Mucosa of stomach (tissue), 1 donor: ENCODE measurements at regions not wholly inside any gene's neighbourhood (a gene's known extent, or its start where the extent isn't known, plus 50 kb on each side); places are given as distances from the start of the nearest gene placed in this dataset.
"Not testable (repeated sequence)": the region's sequence is repeated elsewhere in the genome, so short reads cannot be mapped to it uniquely, and the experiment has no call there.

Experiments
- H3K27me3 ChIP-seq: one replicate; pipeline ENCODE4 v1.7.0; 2013; ENCODE audit warnings: mild to moderate bottlenecking, low read length; ENCODE audit not compliant: control insufficient read depth, insufficient read depth
- H3K36me3 ChIP-seq: one replicate; pipeline ENCODE4 v1.7.0; 2013; ENCODE audit warnings: low read length; ENCODE audit not compliant: control insufficient read depth, insufficient read depth
- H3K4me1 ChIP-seq: one replicate; pipeline ENCODE4 v1.7.0; 2013; ENCODE audit warnings: mild to moderate bottlenecking, low read length; ENCODE audit not compliant: control insufficient read depth, insufficient read depth
- H3K4me3 ChIP-seq: one replicate; pipeline ENCODE4 v1.7.0; 2013; ENCODE audit warnings: low read length
- H3K9ac ChIP-seq: one replicate; pipeline ENCODE4 v1.7.0; 2013; ENCODE audit warnings: mild to moderate bottlenecking, low read length, moderate library complexity
- H3K9me3 ChIP-seq: one replicate; pipeline ENCODE4 v1.7.0; 2013; ENCODE audit warnings: mild to moderate bottlenecking, low read length, moderate library complexity; ENCODE audit not compliant: control insufficient read depth
- donor health status: Pancreatic carcinoma.

DNA sequence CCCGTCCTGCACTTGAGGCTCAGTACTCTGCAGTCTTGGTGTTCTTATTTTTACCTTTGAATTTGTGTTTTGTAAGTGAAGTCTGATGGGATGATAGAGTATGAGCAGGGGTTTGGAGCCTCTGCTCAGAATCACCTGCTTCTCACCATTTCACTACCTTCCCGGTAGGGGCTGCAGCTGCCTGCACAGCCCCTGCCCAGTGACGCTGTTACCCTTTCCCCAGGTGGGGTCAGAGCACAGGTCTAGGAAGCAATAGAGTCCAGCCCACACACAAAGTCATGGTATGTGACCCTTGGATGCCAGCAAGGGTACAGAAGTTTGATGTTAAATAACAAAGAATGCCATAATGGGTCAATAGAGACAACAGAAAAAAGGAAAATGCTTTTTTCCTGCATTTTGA lies 101.8 kb upstream of the TCF21 start:
- H3K9me3 ChIP-seq, result no peaks in the 10 kb centered on the region
- H3K4me3 ChIP-seq, result no peak overlapping the region

DNA sequence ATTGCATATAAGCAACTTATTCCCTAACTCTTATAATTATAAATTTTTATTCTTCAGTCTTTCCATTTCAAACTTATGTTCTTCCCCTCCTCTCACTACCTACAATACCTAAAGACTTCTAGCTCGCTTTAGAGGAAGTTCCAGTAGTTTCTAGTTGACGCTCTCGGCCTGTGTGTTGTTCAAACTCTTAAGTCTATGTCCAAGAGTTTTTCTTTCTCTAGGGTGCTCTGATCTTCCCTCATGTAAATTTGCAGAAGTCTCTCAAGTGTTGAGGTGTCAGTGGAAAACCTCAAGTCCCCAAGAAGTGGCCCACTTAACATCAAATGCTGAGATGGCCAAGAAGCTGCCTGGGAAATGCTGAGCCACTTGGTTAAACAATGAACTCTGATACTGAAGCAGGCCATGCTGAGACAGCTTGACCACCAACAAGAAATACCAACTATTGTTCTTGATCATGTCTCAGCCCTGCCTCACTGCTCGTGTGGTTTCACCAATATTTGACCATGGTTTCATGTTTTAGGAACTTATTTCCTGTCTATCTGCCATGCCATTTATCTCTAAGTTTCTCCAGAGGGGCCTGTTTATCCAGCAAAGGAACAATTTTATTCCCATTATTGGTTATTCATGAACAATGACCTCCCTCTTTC lies 100.9 kb upstream of the TCF21 start:
- no peaks in the 10 kb centered on the region for H3K9me3 ChIP-seq
- no peaks in the 10 kb centered on the region for H3K36me3 ChIP-seq
- no peak overlapping the region for H3K4me3 ChIP-seq
- H3K4me1 ChIP-seq, result no peaks in the 10 kb centered on the region
- no peak overlapping the region for H3K9ac ChIP-seq
- H3K27me3 ChIP-seq, result no peaks in the 10 kb centered on the region

More for the DNA sequence above, 101.8 kb upstream of the TCF21 start:
- H3K36me3 ChIP-seq, result no peaks in the 10 kb centered on the region
- no peaks in the 10 kb centered on the region for H3K4me1 ChIP-seq
- H3K9ac ChIP-seq, result no peak overlapping the region
- H3K27me3 ChIP-seq, result no peaks in the 10 kb centered on the region

DNA sequence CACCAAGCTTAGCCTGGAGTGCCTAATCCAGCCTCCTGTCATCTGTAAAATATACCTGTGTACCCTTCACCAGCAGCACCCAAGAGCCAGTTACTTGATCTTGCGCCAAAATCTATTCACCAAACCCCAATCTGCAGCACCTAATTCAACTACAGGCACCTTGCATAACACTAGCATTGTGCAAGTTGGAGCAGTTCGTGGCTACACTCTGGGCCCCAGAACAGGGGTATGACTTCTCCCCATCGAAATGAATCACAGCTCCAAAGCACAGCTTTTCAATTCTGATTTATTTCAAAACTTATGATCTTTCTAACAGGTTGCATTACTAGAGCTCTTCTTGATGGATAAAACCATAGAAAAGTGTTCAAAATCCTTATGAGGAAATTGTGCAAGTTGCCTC lies 100.4 kb upstream of the TCF21 start:
- H3K4me3 ChIP-seq, result no peak overlapping the region
- H3K4me1 ChIP-seq, result no peaks in the 10 kb centered on the region
- H3K36me3 ChIP-seq, result no peaks in the 10 kb centered on the region
- no peak overlapping the region for H3K9ac ChIP-seq
- no peaks in the 10 kb centered on the region for H3K27me3 ChIP-seq
- H3K9me3 ChIP-seq, result no peaks in the 10 kb centered on the region

DNA sequence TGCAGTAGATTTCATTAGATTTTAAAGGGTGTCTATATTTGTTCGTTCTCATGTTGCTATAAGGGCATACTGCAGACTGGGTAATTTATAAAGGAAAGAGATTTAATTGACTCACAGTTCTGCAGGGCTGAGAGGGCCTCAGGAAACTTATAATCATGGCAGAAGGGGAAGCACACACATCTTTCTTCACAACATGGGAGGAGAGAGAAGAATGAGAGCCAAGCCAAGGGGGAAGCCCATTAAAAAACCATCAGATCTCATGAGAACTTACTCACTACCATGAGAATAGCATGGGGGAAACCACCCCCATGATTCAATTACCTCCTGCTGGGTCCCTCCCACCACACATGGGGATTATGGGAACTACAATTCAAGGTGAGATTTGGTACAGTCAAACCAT lies 99.5 kb upstream of the TCF21 start:
- H3K27me3 ChIP-seq, H3K4me1 ChIP-seq, H3K36me3 ChIP-seq, H3K9ac ChIP-seq, H3K4me3 ChIP-seq, H3K9me3 ChIP-seq: not testable (repeated sequence)

DNA sequence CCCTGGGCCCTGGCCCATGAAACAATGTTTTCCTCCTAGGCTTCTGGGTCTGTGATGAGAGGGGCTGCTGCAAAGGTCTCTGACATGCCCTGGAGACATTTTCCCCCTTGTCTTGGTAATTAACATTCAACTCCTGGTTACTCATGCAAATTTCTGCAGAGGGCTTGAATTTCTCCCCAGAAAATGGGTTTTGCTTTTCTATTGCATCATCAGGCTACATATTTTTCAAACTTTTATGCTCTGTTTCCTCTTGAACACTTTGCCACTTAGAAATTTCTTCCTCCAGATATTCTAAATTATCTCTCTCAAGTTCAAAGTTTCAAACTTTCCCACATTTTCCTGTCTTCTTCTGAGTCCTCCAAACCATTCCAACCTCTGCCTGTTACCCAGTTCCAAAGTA lies 98.2 kb upstream of the TCF21 start:
- H3K9ac ChIP-seq, H3K9me3 ChIP-seq, H3K4me3 ChIP-seq, H3K36me3 ChIP-seq, H3K4me1 ChIP-seq, H3K27me3 ChIP-seq: not testable (repeated sequence)

DNA sequence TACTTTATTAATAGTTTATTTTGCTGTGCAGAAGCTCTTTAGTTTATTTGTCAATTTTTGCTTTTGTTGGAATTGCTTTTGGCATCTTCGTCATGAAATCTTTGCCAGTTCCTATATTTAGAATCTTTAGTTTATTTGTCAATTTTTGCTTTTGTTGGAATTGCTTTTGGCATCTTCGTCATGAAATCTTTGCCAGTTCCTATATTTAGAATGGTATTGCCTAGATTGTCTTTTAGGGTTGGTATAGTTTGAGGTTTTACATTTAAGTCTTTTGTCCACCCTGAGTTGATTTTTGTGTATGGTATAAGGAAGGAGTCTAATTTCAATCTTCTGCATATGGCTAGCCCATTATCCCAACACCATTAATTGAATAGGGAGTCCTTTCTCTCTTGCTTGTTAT lies 93.9 kb upstream of the TCF21 start:
- not testable (repeated sequence) for H3K9ac ChIP-seq, H3K36me3 ChIP-seq, H3K4me3 ChIP-seq, H3K4me1 ChIP-seq, H3K27me3 ChIP-seq, H3K9me3 ChIP-seq

DNA sequence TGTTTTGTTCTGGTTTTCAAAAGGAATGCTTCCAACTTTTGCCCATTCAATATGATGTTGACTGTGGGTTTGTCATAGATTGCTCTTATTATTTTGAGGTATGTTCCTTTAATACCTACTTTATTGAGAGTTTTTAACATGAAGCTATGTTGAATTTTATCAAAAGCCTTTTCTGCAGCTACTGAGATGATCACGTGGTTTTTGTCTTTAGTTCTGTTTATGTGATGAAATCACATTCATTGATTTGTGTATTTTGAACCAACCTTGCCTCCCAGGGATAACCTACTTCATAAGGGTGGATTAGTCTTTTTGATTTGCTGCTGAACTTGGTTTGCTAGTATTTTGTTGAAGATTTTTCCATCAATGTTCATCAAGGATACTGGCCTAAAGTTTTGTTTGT lies 92.7 kb upstream of the TCF21 start:
- Histone ChIP-seq H3K4me1 (no peaks in the 10 kb centered on the region), H3K27me3 (no peaks in the 10 kb centered on the region), H3K9me3 (no peaks in the 10 kb centered on the region), H3K36me3 (no peaks in the 10 kb centered on the region), H3K9ac (no peak overlapping the region), H3K4me3 (no peak overlapping the region)

DNA sequence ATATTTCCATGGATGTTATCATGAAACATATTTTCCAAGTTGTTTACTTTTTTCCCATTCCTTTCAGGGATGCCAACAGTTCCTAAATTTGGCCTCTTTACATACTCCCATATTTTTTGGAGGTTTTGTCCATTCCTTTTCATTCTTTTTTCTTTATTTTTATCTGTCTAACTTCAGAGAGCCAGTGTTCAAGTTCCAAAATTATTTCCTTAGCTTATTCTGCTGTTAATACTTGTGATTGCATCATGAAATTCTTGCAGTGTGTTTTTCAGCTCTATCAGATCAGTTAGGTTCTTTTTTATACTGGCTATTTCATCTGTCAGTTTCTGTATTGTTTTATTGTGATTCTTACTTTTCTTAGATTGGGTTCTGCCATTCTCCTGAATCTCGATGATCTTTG lies 89.9 kb upstream of the TCF21 start:
- H3K4me1 ChIP-seq, result no peaks in the 10 kb centered on the region
- H3K27me3 ChIP-seq, result no peaks in the 10 kb centered on the region
- no peaks in the 10 kb centered on the region for H3K9me3 ChIP-seq
- no peak overlapping the region for H3K9ac ChIP-seq
- H3K4me3 ChIP-seq, result no peak overlapping the region
- no peaks in the 10 kb centered on the region for H3K36me3 ChIP-seq

DNA sequence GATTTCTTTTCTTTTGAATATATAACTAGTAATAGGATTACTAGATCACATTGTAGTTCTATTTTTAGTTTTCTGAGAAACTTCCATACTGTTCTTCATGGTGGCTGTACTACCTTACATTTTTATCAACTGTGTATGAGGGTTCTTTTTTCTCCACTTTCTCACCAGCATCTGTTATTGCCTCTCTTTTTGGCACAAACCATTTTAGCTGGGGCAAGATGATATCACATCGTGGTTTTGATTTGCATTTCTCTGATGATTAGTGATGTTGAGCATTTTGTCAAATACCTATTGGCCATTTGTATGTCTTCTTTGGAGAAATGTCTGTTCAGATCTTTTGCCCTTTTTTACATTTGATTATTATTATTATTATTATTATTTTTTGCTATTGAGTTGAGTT lies 86.1 kb upstream of the TCF21 start:
- no peaks in the 10 kb centered on the region for H3K27me3 ChIP-seq
- no peak overlapping the region for H3K4me3 ChIP-seq
- no peak overlapping the region for H3K9ac ChIP-seq
- no peaks in the 10 kb centered on the region for H3K4me1 ChIP-seq
- no peaks in the 10 kb centered on the region for H3K36me3 ChIP-seq
- no peaks in the 10 kb centered on the region for H3K9me3 ChIP-seq

DNA sequence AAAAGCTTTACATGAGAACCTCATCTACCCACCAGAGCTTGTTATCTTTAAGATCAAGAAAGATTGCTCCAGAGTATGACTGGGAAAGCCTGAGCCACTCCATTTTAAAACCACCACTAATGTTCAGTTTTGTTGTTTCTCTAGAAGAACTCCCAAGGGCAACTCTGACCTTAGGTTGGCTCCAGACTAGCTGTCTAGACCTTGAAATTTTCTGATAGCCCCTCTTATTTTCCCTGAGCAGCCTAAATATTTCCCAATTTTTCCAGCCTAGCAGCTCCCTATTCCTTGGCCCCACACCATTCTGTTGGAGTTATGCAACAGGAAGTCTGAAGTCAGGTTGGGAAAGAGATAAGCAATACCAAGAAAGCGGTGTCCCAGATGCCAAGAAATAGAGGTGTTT lies 84.6 kb upstream of the TCF21 start:
- Histone ChIP-seq H3K4me1 (no peaks in the 10 kb centered on the region), H3K9me3 (no peaks in the 10 kb centered on the region), H3K36me3 (no peaks in the 10 kb centered on the region), H3K9ac (no peak overlapping the region), H3K4me3 (no peak overlapping the region), H3K27me3 (no peaks in the 10 kb centered on the region)

DNA sequence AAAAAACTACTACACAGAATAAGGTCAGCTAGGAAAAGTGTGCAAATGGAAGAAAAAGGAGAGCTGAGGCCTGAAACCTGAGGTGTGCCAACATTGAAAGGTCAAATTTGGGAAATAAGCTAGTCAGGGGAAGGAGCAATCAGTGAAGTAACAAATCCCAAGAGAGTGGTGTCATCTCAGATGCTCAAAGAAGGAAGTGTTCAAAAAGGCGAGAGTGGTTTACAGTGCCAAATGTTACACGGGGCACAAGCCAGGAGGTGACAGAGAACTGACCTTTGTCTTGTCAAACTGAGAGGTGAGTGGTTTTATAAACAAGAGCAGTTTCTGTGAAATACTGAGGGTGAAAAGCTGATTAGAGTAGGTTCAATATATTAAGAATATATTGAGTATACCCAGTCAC lies 83.0 kb upstream of the TCF21 start:
- H3K27me3 ChIP-seq, result no peaks in the 10 kb centered on the region
- no peaks in the 10 kb centered on the region for H3K36me3 ChIP-seq
- no peaks in the 10 kb centered on the region for H3K4me1 ChIP-seq
- no peak overlapping the region for H3K4me3 ChIP-seq
- no peak overlapping the region for H3K9ac ChIP-seq
- H3K9me3 ChIP-seq, result no peaks in the 10 kb centered on the region

DNA sequence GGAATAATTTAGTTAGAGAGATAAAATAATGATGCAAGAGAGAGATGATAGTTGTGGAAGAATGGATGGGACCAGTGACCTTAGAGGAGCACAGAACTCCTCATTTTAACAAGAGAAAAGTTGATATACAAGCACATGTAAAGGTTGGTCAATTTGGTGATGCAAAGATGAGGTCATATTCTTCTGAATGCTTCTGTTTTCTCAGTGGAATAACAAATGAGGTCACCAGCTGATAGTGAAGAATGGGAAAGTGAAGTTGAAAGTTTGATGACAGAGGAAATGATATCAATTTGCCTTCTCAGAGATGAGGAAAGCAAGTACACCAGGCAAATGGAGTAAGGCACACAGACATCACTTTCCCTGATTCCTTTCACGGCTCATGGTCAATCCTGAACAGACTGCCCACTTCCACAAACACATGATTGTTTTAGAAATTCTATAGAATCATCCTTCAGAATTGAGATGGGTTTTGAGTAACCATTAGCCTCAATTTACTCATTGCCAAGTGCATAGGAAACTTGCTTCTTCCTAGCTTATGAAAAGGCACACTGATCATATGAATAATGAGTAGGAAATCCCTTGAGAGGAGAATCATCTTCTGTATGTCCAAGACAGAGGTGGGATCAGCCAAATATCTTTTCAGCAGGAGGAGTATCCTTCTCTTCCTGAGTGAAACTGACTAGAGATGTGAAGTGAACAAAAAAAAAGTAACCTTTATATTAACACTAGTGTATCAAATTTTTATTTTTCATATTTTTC lies 82.4 kb upstream of the TCF21 start:
- H3K36me3 ChIP-seq, result no peaks in the 10 kb centered on the region
- no peaks in the 10 kb centered on the region for H3K9me3 ChIP-seq
- H3K4me3 ChIP-seq, result no peak overlapping the region
- no peaks in the 10 kb centered on the region for H3K27me3 ChIP-seq
- no peaks in the 10 kb centered on the region for H3K4me1 ChIP-seq
- no peak overlapping the region for H3K9ac ChIP-seq

DNA sequence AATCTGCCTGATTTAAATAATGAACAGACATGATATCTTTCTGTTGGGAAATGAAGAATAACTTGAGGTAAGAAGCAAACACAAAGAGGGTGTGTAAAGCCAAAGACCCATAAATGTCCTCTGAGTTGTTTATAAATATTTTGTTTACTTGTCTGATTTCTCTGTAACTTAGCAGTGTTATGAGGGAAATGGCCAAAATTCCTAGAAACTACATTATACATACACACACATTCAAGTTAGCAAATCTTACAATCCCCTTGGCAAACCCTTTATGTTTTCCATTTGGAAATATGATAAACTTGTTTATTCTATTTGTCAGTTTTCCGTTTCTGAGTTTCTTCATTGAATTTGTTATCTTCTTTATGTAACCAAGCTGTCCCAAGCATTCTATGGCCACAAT lies 81.4 kb upstream of the TCF21 start:
- Histone ChIP-seq H3K9ac (no peak overlapping the region), H3K36me3 (no peaks in the 10 kb centered on the region), H3K4me1 (no peaks in the 10 kb centered on the region), H3K27me3 (no peaks in the 10 kb centered on the region), H3K4me3 (no peak overlapping the region), H3K9me3 (no peaks in the 10 kb centered on the region)
